Osteocyte (in vitro differentiated cells): ENCODE measurements at regions not wholly inside any gene's neighbourhood (a gene's known extent, or its start where the extent isn't known, plus 50 kb on each side); places are given as distances from the start of the nearest gene placed in this dataset.

Experiments used
- DNase-seq: peaks from one replicate; pipeline ENCODE4 v3.0.0; 2021; ENCODE audit warnings: mixed read lengths; ENCODE audit not compliant: unreplicated experiment; ENCODE audit errors: extremely low spot score
- H3K27ac Mint-ChIP-seq: one replicate; pipeline ENCODE4 v1.8.0; 2021; ENCODE audit warnings: mild to moderate bottlenecking, mixed read lengths; ENCODE audit not compliant: unreplicated experiment
- H3K27me3 Mint-ChIP-seq: one replicate; pipeline ENCODE4 v1.8.0; 2021; ENCODE audit warnings: mixed read lengths; ENCODE audit not compliant: unreplicated experiment
- H3K36me3 Mint-ChIP-seq: one replicate; pipeline ENCODE4 v1.8.0; 2021; ENCODE audit warnings: mixed read lengths; ENCODE audit not compliant: unreplicated experiment
- H3K4me1 Mint-ChIP-seq: one replicate; pipeline ENCODE4 v1.8.0; 2021; ENCODE audit warnings: mixed read lengths; ENCODE audit not compliant: unreplicated experiment
- H3K4me3 Mint-ChIP-seq: one replicate; pipeline ENCODE4 v1.8.0; 2021; ENCODE audit warnings: mild to moderate bottlenecking, moderate library complexity, mixed read lengths; ENCODE audit not compliant: unreplicated experiment
- H3K9me3 Mint-ChIP-seq: one replicate; pipeline ENCODE4 v1.8.0; 2021; ENCODE audit warnings: mixed read lengths; ENCODE audit not compliant: unreplicated experiment
- CTCF ChIP-seq: fragments of 200-600 bp; sonication (generic); IDR thresholded peaks from 2 replicates; pipeline ENCODE4 v1.5.0; 2021; ENCODE audit warnings: antibody characterized with exemption, mild to moderate bottlenecking, moderate library complexity

- peaks cover 9% of the 10 kb centered on the region for H3K27me3 Mint-ChIP-seq
- DNase-seq, result no peak
- no peak overlapping the region for H3K27ac Mint-ChIP-seq
- H3K4me1 Mint-ChIP-seq, result no peaks in the 10 kb centered on the region
- no peak overlapping the region for H3K4me3 Mint-ChIP-seq
- H3K36me3 Mint-ChIP-seq, result no peaks in the 10 kb centered on the region
- peaks cover 11% of the 10 kb centered on the region for H3K9me3 Mint-ChIP-seq
- TF ChIP-seq CTCF, result no peak
Measured at GRCh38 chr12:48279101-48279500, 71.6 kb downstream of the ZNF641 start.

DNA sequence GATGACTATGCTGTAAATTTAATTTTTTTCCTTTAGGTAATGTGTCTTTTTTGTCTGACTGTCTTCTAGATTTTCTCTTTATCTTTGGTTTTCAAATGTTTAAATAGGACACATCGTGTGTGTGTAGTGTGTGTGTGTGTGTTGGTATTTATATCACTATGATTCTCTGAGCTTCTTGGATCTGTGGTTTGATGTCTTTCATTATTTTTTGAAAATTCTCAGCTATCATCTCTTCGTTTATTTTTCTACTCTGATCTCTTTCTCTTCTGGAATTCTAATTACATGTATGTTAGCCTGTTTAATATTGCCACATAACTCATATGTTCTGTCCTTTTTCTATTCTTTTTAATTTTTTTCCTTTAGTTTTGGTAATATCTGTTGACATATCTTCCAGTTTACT is 73.5 kb upstream of the OR10AD1 start:
- Mint-ChIP-seq H3K9me3 (peaks cover 11% of the 10 kb centered on the region), H3K4me1 (no peaks in the 10 kb centered on the region), H3K27me3 (peaks cover 16% of the 10 kb centered on the region), H3K27ac (no peak overlapping the region), H3K36me3 (no peaks in the 10 kb centered on the region), H3K4me3 (no peak overlapping the region)
- no peak for TF ChIP-seq CTCF
- no peak for DNase-seq

GRCh38 chr12:48266826-48267225 is 63.7 kb upstream of the OR10AD1 start:
- no peak overlapping the region for H3K27ac Mint-ChIP-seq
- H3K4me3 Mint-ChIP-seq, result no peak overlapping the region
- no peaks in the 10 kb centered on the region for H3K36me3 Mint-ChIP-seq
- H3K9me3 Mint-ChIP-seq, result no peaks in the 10 kb centered on the region
- TF ChIP-seq CTCF, result no peak
- DNase-seq, result no peak
- no peaks in the 10 kb centered on the region for H3K4me1 Mint-ChIP-seq
- H3K27me3 Mint-ChIP-seq, result peaks cover 55% of the 10 kb centered on the region

- no peaks in the 10 kb centered on the region for H3K36me3 Mint-ChIP-seq
- no peak overlapping the region for H3K4me3 Mint-ChIP-seq
- DNase-seq, result no peak
- H3K9me3 Mint-ChIP-seq, result no peaks in the 10 kb centered on the region
- H3K27me3 Mint-ChIP-seq, result peaks cover 56% of the 10 kb centered on the region
- no peak for TF ChIP-seq CTCF
- no peaks in the 10 kb centered on the region for H3K4me1 Mint-ChIP-seq
- no peak overlapping the region for H3K27ac Mint-ChIP-seq
Measured at GRCh38 chr12:48265777-48266176, 62.7 kb upstream of the OR10AD1 start.

GRCh38 chr12:48263617-48264016 is 60.5 kb upstream of the OR10AD1 start:
- no peaks in the 10 kb centered on the region for H3K36me3 Mint-ChIP-seq
- no peak for TF ChIP-seq CTCF
- H3K9me3 Mint-ChIP-seq, result no peaks in the 10 kb centered on the region
- no peak overlapping the region for H3K27ac Mint-ChIP-seq
- H3K4me3 Mint-ChIP-seq, result no peak overlapping the region
- H3K27me3 Mint-ChIP-seq, result peaks cover 54% of the 10 kb centered on the region
- no peaks in the 10 kb centered on the region for H3K4me1 Mint-ChIP-seq
- DNase-seq, result no peak
